GOT3 (cell line): ENCODE measurements at regions not wholly inside any gene's neighbourhood (a gene's known extent, or its start where the extent isn't known, plus 50 kb on each side); places are given as distances from the start of the nearest gene placed in this dataset.
"Not testable (repeated sequence)": the region's sequence is repeated elsewhere in the genome, so short reads cannot be mapped to it uniquely, and the experiment has no call there.

Source experiments
- DNase-seq: peaks from one replicate; lab custom pipeline; 2025; ENCODE audit warnings: mixed read lengths; lab: John Stamatoyannopoulos, UW

DNA sequence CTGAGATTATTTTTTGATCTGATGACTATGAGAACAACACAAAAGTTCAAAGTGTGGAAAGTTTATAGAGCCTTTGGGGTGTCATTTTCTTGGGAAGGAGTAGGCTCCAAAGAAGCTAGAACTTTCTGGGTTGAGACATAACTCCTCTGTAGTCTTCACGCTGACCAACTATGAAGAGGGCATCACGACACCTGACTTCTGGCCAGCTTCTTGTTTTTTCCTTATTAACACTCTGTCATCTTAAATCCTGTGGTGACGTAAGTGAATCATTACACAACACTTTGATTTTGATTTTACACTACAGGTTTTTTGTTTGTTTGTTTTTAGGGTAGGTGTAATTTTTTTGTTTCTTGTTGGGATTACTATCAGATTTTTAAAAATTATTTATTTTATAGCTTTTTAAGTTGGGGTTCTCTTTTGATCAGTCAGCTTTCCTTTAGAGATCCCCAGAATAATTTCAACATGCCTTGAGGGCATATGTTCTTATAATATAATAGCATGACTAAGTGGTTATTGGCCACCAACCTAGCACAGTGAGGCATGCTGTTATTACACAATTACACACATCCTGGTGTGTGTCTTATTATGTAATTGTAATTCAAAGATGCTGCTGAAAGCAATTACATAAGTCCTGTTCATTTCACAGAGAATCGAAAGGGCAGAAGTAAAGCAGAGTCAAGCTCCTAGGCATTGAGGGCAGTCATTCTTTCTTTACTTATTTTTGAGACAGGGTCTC, 281.6 kb upstream of the NOTCH2NLA start:
- DNase-seq, result not testable (repeated sequence)

DNA sequence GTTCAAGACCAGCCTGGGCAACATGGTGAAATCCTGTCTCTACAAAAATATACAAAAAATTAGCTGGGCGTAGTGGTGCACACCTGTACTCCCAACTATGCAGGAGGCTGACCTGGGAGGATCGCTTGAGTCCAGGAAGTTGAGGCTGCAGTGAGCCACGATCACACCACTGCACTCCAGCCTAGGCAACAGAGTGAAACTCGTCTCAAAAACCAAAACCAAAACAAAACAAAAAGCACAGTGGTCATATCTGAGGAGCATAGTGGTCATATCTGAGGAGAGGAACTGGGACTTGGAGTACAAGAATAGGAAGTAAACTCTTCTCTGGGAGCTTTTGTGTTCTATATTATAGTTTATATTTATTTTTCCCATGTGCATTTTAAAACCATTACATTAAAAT, 275.3 kb upstream of the NOTCH2NLA start:
- not testable (repeated sequence) for DNase-seq

- DNase-seq, result not testable (repeated sequence)
These were observed 258.7 kb upstream of the NOTCH2NLA start for GRCh38 chr1:146487555-146487954.

DNA sequence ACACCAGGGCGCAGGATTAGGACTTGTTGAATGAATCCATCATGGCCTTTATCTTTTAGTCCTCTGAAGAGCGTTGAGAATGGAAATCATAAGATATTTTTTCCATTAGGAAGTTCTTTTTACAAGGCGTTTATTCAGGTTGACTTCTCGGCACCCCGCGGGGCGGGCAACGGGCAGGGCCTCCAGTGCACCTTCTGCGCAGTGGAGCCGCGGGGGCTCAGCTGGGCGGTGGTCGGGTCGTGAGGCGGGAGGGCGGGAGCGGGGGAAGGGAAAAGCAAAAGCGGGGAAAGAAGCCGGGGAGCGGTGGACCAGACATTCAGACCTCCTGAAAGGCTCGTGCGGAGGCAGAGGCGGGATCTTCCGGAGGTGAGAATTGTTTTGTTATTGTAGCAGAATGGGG, 258.3 kb upstream of the NOTCH2NLA start:
- DNase-seq, result not testable (repeated sequence)

DNA sequence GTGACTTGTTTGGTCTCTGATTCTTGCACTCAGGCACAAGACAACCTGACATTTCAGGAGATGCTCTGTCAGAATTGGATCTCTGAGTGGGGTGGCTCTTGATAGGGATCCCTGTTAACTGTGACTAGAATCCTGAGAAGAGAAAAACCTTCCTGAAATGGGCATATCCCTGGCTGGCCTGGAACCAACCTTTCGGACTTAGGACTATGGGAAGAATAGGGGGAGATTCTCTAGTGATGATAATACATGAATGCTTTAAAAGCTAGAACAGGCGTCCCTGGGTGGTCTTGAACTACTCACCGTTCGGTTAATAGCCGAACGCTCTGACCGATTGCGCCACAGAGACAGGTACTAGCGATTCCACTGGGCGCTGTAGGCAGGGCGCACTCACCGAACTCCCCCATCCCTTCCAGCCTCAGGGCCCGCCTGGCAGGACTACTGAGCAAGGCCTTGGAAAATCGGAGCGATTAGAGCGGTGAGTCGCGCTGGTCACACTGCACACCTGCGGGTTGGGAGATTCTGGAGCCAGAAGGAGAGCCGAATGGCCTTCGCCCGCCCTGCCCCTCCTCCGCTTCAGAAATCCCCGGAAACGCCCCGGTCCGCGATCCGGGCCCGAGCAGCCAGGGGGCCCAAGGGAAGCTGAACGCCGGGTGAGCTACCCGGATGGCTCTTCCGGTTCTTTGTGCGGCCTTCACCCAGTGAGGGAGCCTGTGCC, 257.6 kb upstream of the NOTCH2NLA start:
- not testable (repeated sequence) for DNase-seq

- not testable (repeated sequence) for DNase-seq
These were observed 255.4 kb upstream of the NOTCH2NLA start for GRCh38 chr1:146484195-146484594.

DNA sequence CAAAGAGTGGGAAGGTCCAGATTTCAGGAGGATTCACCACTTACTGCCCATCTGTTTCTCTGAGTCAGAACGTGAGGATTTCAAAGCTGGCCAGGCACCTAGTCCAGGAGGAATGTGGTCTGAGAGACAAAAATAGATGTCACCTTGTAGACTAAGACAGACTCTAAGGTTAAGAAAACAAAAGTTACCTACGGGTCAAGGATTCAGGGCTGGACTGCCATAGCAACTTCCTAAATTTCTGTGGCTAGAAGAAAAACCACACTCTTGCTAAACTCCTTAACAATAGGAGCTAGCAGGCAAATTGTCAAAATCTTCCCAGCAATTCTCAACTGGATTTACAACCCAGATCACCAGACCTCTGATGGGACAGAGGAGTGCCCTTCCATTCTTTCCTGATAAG, 250.4 kb upstream of the NOTCH2NLA start:
- not testable (repeated sequence) for DNase-seq

- DNase-seq, result not testable (repeated sequence)
These were observed 249.4 kb upstream of the NOTCH2NLA start for GRCh38 chr1:146478125-146478720.

DNA sequence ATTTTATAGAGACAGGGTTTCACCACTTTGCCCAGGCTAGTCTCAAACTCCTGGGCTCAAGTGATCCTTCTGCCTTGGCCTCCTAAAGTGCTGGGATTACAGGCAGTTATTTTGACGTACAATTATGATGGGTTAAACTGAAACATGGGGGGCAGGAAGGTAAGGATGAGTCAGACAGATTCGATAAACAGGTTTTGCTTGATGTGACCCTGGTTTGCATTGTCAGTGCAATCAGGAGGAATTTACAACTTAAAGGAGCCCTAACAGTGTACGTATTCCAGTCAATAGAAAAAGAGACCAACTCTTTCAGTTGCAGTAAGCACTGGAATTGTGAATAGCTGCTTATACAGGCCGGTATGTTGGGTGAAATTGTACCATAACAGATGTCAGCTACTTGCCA, 246.3 kb upstream of the NOTCH2NLA start:
- not testable (repeated sequence) for DNase-seq

DNA sequence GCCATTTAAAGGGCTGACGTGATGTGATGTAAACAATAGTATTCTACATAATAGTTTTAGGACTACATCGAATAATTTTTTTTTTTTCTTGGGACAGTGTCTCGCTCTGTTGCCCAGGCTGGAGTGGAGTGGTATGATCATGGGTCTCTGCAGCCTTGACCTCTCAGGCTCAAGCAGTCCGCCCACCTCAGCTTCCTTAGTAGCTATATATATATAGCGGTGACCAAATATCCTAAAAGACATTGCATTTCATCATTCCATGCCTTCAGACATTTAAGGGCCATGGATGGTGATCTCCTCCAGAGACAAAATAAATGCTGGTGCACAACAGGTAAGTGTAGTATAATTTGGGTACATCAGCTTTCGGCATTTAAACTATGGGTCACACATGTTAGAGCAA, 245.4 kb upstream of the NOTCH2NLA start:
- not testable (repeated sequence) for DNase-seq

DNA sequence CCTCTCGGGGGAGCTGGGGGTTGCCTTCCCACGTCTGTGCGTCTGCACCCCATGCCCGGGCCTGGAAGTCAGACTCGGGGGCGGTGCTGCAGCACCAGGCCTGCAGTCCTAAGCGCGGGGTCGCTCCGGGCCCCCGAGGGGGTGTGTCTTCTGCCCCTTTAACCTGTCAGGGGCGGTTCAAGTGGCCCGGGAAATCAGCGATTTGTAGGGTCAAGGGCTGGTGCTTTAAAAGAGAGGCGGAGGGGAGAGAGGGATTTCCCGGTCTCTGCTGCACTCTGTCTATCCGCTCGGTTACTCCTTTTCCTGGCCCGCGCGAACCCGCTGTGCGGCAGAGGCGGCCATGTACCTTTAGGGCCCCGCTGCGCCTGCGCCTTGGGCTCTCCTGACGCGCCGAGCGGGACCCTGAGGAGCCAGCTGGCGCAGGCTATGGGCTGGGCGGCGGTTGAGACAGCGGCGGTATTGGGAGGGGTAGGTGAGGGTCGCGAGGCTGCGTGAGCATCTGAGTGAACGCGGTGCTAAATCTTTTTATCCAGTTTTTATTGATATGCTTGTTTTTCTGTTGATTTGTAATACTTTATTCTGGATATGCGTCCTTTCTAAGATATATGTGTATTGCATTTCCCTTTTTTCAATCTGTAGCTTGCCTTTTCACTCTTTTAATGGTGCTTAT, 243.5 kb upstream of the NOTCH2NLA start:
- not testable (repeated sequence) for DNase-seq

- not testable (repeated sequence) for DNase-seq
These were observed 231.1 kb upstream of the NOTCH2NLA start for GRCh38 chr1:146459939-146460338.

GRCh38 chr1:146459308-146459707, 230.5 kb upstream of the NOTCH2NLA start:
- not testable (repeated sequence) for DNase-seq

GRCh38 chr1:146448877-146449246, 220.0 kb upstream of the NOTCH2NLA start:
- not testable (repeated sequence) for DNase-seq

DNA sequence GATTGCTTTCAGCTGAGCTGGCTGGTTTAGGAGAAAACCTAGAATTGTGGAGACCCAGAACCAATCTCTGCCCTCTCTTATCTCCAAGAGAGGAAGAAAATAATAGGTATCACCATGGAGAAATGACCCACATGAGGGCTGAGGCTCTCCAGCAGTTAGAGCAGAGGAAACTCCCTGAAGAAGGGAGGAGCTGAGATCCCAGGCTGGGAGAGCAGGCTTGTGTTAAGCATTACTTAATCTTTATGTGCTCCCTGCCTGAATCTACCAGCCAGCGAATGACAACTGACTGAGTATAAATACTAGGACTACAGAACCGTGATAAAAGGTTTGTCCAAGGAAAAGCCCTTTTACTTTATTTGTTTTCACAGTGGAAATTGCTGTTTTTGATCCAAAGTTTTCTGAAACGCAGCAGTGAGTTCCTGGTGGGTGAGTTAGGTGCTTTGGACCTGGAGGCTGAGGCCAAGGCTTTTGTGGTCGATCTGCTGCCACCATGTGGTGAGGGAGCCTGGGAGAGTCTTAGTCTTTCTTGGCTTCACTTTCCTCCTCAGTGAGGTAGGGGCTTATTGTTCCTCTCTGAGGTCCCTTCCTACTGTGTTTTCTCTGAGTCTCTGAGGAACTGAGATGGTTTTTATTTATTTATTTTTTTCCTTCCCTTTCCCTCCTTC, 219.5 kb upstream of the NOTCH2NLA start:
- DNase-seq, result not testable (repeated sequence)

DNA sequence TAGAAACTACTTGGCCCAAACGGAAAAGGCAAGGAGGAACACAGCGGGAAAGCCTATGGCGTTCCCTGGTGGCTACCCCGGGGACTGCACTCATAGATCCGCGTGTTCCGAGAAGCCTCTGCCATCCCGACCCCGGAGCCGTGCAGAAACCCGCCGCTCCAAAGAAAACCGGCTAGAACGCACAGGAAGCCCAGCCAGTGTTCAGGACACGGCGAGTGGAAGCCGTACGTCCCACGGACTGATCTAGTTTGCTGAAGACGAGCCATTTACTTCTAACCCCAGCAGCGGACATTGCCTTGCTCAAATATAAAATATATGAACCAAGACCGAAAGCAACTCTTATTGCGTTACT, 215.0 kb upstream of the NOTCH2NLA start:
- not testable (repeated sequence) for DNase-seq

- not testable (repeated sequence) for DNase-seq
These were observed 214.5 kb upstream of the NOTCH2NLA start for GRCh38 chr1:146443088-146443870.

GRCh38 chr1:146438543-146438942, 209.7 kb upstream of the NOTCH2NLA start:
- DNase-seq, result not testable (repeated sequence)

- DNase-seq, result not testable (repeated sequence)
These were observed 187.8 kb upstream of the NOTCH2NLA start for GRCh38 chr1:146416642-146417041.

- DNase-seq, result not testable (repeated sequence)
These were observed 186.2 kb upstream of the NOTCH2NLA start for GRCh38 chr1:146415017-146415416.

GRCh38 chr1:146413911-146414310, 185.1 kb upstream of the NOTCH2NLA start:
- DNase-seq, result not testable (repeated sequence)
